Adrenal gland (tissue), 9 donors: ENCODE measurements at regions not wholly inside any gene's neighbourhood (a gene's known extent, or its start where the extent isn't known, plus 50 kb on each side); places are given as distances from the start of the nearest gene placed in this dataset.

Experiments used
- DNase-seq, 7 donors: peaks; one replicate each; pipeline ENCODE4 v3.0.0-alpha.2; 2019 to 2020
- H3K27ac ChIP-seq, 5 donors: fragments of 200-600 bp; sonication (generic) in 4 of 5; 1 replicate in 3 of 5; 2 replicates in 2 of 5; pipeline versions ENCODE4 v1.5.1 to v1.8.0; 2016 to 2020; ENCODE audit warnings: mild to moderate bottlenecking in 1 of 5
- H3K27me3 ChIP-seq: fragments of 200-600 bp; 2 replicates; pipeline ENCODE4 v1.8.0; 2021
- H3K36me3 ChIP-seq, 2 donors: fragments of 200-600 bp; replicated peaks in 1 of 2; 1 replicate in 1 of 2; 2 replicates in 1 of 2; pipeline versions ENCODE4 v1.5.1 to v1.8.0; 2018 to 2022
- H3K4me1 ChIP-seq, 2 donors: fragments of 200-600 bp; replicated peaks in 1 of 2; 1 replicate in 1 of 2; 2 replicates in 1 of 2; pipeline versions ENCODE4 v1.5.1 to v1.8.0; 2018 to 2021
- H3K4me3 ChIP-seq, 4 donors: fragments of 200-600 bp; sonication (generic) in 3 of 4; one replicate each; pipeline ENCODE4 v1.5.1; 2016 to 2018
- H3K9me3 ChIP-seq, 3 donors: fragments of 200-600 bp; sonication (generic) in 1 of 3; replicated peaks in 1 of 3; 1 replicate in 2 of 3; 2 replicates in 1 of 3; pipeline versions ENCODE4 v1.5.1 to v1.8.0; 2016 to 2021
- POLR2A ChIP-seq, 2 donors: fragments of 450-650 bp; IDR thresholded peaks; one replicate each; pipeline ENCODE4 v1.6.1; 2017; ENCODE audit warnings: antibody characterized with exemption in 2 of 2, mild to moderate bottlenecking in 2 of 2, moderate library complexity in 1 of 2
- WGBS, 4 donors: extraction: QIAGEN DNeasy Blood & Tissue Kit in 2 of 4; methylation state at CpG; one replicate each; pipeline versions ENCODE4 v1.1.5 to v1.1.7; 2013 to 2017; 5-methylcytosine and 5-hydroxymethylcytosine counted together
- intact Hi-C, 2 donors: fragments of 100-400 bp; cut with DNase I; formaldehyde crosslinking; loops; one replicate each; pipeline versions ENCODE4 v1.14.1 to v1.15.0; 2022 to 2023
- TF ChIP-seq, protein P1 (sequence below), 6 experiments: fragments of 450-650 bp in 4 of 6; fragments of 200-600 bp in 2 of 6; sonication (generic) in 1 of 6; IDR thresholded peaks; 1 replicate in 5 of 6; 2 replicates in 1 of 6; pipeline versions ENCODE4 v1.5.1 to v1.8.0; 2016 to 2021; ENCODE audit warnings: antibody characterized with exemption in 6 of 6, mild to moderate bottlenecking in 2 of 6, moderate library complexity in 1 of 6
- donor health status: healthy with polysubstance abuse.
- donor health status: Bipolar disorder and iron deficiency.
- donor health status: DM: yes; HTN: yes; CAD: no.
- donor health status: DM: no; HTN: no; CAD: no.
- donor health status: DM: no; HTN: no; CAD: no.

DNA sequence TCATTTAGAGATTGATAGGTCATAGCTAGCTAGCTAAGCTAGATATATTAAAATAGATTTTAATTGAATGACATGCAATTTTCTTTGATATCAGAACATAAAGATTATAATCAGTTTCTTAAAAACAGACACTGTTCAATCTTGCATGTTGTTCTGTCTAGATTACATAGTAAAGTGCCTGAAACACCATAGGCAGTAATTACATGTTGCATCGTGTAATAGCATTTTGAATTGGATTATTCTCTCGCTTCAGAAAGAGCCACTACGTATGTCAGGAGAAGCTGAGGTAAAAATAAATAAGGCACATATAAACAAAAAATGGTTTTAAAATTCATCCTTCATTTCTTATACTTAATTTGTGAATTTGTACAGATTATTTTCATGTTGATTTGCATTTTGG is 148.0 kb upstream of the CDH12 start:
- no peaks in the 10 kb centered on the region for H3K36me3 ChIP-seq
- H3K9me3 ChIP-seq, result no peaks in the 10 kb centered on the region
- TF ChIP-seq, protein P1, sequence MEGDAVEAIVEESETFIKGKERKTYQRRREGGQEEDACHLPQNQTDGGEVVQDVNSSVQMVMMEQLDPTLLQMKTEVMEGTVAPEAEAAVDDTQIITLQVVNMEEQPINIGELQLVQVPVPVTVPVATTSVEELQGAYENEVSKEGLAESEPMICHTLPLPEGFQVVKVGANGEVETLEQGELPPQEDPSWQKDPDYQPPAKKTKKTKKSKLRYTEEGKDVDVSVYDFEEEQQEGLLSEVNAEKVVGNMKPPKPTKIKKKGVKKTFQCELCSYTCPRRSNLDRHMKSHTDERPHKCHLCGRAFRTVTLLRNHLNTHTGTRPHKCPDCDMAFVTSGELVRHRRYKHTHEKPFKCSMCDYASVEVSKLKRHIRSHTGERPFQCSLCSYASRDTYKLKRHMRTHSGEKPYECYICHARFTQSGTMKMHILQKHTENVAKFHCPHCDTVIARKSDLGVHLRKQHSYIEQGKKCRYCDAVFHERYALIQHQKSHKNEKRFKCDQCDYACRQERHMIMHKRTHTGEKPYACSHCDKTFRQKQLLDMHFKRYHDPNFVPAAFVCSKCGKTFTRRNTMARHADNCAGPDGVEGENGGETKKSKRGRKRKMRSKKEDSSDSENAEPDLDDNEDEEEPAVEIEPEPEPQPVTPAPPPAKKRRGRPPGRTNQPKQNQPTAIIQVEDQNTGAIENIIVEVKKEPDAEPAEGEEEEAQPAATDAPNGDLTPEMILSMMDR (IDR thresholded peaks at IDR 0.05), result no peak
- TF ChIP-seq POLR2A (IDR thresholded peaks at IDR 0.05), result no peak
- intact Hi-C loops, result no loop called here
- H3K4me3 ChIP-seq, result no peak overlapping the region
- H3K27me3 ChIP-seq, result no peaks in the 10 kb centered on the region
- no peaks in the 10 kb centered on the region for H3K4me1 ChIP-seq
- H3K27ac ChIP-seq, result no peak overlapping the region
- WGBS, 4 donors, result 82 to 88% (median 87%) methylated on average over 3 of the region's 3 CpGs
- no peak for DNase-seq

DNA sequence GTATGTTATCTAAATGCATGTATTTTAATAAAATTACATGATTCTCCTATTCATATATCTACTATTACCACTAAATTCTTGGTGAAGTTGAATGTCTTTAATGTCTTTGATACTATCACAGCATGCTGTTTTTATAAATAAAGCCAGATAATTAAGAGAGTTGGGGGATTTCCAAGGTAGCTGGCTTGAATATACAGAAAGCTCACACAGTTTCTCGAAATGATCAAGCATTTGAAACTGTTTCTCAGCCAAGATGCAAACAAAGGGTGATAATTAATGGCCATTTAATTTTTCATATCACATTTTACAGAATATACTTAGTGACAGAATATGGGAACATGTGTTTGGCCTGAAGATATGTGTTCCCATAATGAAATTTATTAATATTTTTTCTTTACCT is 145.6 kb upstream of the CDH12 start:
- no peak for TF ChIP-seq POLR2A (IDR thresholded peaks at IDR 0.05)
- TF ChIP-seq, protein P1 (IDR thresholded peaks at IDR 0.05), result no peak
- H3K27ac ChIP-seq, result no peak overlapping the region
- H3K4me3 ChIP-seq, result no peak overlapping the region
- 47 to 64% (median 50%) methylated on average over 1 of the region's 1 CpG for WGBS, 4 donors
- H3K9me3 ChIP-seq, result no peaks in the 10 kb centered on the region
- no peaks in the 10 kb centered on the region for H3K36me3 ChIP-seq
- intact Hi-C loops, result no loop called here
- no peaks in the 10 kb centered on the region for H3K27me3 ChIP-seq
- DNase-seq, result no peak
- no peaks in the 10 kb centered on the region for H3K4me1 ChIP-seq

DNA sequence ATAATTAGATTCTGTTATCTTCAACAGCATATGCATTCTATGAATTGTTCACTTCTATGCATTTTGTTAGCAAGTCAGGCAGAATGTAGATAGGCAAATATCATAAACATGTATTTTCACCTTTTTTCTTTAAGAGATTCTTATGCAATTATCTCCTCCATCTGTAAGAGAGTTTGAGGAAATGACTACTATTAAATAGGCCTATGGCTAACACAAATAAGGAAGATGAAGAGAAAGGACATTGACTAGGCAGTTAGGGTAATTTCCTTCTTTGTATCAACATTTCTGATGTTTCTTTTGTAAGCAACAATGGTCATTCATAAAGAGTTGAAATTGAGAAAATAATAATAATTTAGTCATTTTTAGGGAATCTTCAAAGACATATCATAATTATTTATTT is 145.2 kb upstream of the CDH12 start:
- TF ChIP-seq POLR2A (IDR thresholded peaks at IDR 0.05), result no peak
- TF ChIP-seq, protein P1 (IDR thresholded peaks at IDR 0.05), result no peak
- Histone ChIP-seq H3K4me1 (no peaks in the 10 kb centered on the region), H3K27ac (no peak overlapping the region), H3K36me3 (no peaks in the 10 kb centered on the region), H3K9me3 (no peaks in the 10 kb centered on the region), H3K27me3 (no peaks in the 10 kb centered on the region), H3K4me3 (no peak overlapping the region)
- no peak for DNase-seq
- intact Hi-C loops, result no loop called here

DNA sequence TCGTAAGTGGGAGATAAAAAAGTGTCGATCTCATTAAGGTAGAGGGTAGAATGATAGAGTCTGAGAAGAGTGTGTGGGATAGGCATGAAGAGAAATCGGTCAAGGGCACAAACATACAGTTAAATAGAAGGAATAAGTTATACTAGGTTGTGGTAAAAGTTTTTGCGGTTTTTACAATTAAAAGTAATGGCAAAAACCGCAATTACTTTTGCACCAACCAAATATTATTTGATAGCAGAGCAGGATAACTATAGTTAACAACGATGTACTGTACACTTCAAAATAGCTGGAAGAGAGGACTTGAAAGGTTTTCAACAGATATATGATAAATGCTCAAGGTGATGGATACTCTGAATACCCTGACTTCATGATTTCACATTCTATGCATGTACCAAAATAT is 135.8 kb upstream of the CDH12 start:
- intact Hi-C loops, result no loop called here
- TF ChIP-seq POLR2A (IDR thresholded peaks at IDR 0.05), result no peak
- TF ChIP-seq, protein P1 (IDR thresholded peaks at IDR 0.05), result no peak
- Histone ChIP-seq H3K4me1 (no peaks in the 10 kb centered on the region), H3K4me3 (no peak overlapping the region), H3K27ac (no peak overlapping the region), H3K27me3 (no peaks in the 10 kb centered on the region), H3K9me3 (peaks cover 0 to 7% (median 0%) of the 10 kb centered on the region in 3 donors), H3K36me3 (no peaks in the 10 kb centered on the region)
- no peak for DNase-seq
- WGBS, 4 donors, result 78 to 89% (median 81%) methylated on average over 6 of the region's 6 CpGs
